ENCODE measurements at regions not wholly inside any gene's neighbourhood (a gene's known extent, or its start where the extent isn't known, plus 50 kb on each side); places are given as distances from the start of the nearest gene placed in this dataset.
"Not testable (repeated sequence)": the region's sequence is repeated elsewhere in the genome, so short reads cannot be mapped to it uniquely, and the experiment has no call there.

DNA sequence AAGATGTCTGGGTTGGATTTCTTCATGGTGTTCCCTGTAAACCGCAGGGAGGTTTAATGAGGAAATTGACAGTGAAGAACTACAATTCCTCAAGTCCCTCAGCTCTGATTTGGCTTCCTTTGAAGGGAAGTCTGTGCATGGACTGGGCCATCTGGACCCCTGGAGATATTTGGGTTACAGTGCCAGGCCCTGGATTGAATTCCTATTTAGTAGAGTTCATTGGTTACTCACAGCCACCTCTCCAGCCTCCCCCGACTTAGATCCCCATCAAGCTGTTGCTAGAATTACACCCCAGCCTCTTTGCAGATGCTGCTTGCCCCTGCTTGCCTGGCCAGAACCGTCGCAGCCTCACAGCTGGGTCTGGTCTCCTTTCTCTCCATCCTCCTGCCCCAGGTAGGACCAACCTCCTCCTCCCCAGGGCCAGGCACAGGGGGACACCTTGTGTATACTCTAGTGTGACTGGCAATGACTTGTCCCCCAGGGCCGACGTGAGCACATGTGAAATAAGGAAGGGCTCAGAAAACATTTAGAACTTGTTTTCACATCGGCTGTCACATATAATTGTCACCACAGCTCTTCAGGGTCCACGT, 93.2 kb upstream of the LRPAP1 start:
- TF ChIP-seq, protein P1, sequence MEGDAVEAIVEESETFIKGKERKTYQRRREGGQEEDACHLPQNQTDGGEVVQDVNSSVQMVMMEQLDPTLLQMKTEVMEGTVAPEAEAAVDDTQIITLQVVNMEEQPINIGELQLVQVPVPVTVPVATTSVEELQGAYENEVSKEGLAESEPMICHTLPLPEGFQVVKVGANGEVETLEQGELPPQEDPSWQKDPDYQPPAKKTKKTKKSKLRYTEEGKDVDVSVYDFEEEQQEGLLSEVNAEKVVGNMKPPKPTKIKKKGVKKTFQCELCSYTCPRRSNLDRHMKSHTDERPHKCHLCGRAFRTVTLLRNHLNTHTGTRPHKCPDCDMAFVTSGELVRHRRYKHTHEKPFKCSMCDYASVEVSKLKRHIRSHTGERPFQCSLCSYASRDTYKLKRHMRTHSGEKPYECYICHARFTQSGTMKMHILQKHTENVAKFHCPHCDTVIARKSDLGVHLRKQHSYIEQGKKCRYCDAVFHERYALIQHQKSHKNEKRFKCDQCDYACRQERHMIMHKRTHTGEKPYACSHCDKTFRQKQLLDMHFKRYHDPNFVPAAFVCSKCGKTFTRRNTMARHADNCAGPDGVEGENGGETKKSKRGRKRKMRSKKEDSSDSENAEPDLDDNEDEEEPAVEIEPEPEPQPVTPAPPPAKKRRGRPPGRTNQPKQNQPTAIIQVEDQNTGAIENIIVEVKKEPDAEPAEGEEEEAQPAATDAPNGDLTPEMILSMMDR (IDR thresholded peaks at IDR 0.05; ENCODE audit: poor library complexity, severe bottlenecking) = not testable (repeated sequence)
- TF ChIP-seq POLR2AphosphoS5 (IDR thresholded peaks at IDR 0.05); TAF1 (IDR thresholded peaks at IDR 0.05; ENCODE audit: low read depth); EZH2 (IDR thresholded peaks at IDR 0.05; ENCODE audit: borderline replicate concordance, insufficient read depth, low read length, poor library complexity, severe bottlenecking); SMC3 (conservative IDR thresholded peaks at IDR 0.05; ENCODE audit: poor library complexity); EP300 (conservative IDR thresholded peaks at IDR 0.05; ENCODE audit: poor library complexity, severe bottlenecking); MXI1 (conservative IDR thresholded peaks at IDR 0.05; ENCODE audit: poor library complexity, severe bottlenecking): not testable (repeated sequence)
- TF ChIP-seq, protein P2, sequence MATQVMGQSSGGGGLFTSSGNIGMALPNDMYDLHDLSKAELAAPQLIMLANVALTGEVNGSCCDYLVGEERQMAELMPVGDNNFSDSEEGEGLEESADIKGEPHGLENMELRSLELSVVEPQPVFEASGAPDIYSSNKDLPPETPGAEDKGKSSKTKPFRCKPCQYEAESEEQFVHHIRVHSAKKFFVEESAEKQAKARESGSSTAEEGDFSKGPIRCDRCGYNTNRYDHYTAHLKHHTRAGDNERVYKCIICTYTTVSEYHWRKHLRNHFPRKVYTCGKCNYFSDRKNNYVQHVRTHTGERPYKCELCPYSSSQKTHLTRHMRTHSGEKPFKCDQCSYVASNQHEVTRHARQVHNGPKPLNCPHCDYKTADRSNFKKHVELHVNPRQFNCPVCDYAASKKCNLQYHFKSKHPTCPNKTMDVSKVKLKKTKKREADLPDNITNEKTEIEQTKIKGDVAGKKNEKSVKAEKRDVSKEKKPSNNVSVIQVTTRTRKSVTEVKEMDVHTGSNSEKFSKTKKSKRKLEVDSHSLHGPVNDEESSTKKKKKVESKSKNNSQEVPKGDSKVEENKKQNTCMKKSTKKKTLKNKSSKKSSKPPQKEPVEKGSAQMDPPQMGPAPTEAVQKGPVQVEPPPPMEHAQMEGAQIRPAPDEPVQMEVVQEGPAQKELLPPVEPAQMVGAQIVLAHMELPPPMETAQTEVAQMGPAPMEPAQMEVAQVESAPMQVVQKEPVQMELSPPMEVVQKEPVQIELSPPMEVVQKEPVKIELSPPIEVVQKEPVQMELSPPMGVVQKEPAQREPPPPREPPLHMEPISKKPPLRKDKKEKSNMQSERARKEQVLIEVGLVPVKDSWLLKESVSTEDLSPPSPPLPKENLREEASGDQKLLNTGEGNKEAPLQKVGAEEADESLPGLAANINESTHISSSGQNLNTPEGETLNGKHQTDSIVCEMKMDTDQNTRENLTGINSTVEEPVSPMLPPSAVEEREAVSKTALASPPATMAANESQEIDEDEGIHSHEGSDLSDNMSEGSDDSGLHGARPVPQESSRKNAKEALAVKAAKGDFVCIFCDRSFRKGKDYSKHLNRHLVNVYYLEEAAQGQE (IDR thresholded peaks at IDR 0.05; ENCODE audit: borderline replicate concordance) = not testable (repeated sequence)

All from neural cell (in vitro differentiated cells).